GM10266 (cell line): ENCODE measurements at regions not wholly inside any gene's neighbourhood (a gene's known extent, or its start where the extent isn't known, plus 50 kb on each side); places are given as distances from the start of the nearest gene placed in this dataset.

Experiments used
- DNase-seq: peaks from one replicate; pipeline ENCODE4 v3.0.0; 2012; ENCODE audit errors: extremely low spot score
- TF ChIP-seq, protein P1 (sequence below): IDR thresholded peaks from 2 replicates; pipeline ENCODE4 v1.5.1; 2012; ENCODE audit warnings: mild to moderate bottlenecking, low read depth; ENCODE audit not compliant: control insufficient read depth, insufficient read depth; ENCODE audit errors: missing control alignments

DNA sequence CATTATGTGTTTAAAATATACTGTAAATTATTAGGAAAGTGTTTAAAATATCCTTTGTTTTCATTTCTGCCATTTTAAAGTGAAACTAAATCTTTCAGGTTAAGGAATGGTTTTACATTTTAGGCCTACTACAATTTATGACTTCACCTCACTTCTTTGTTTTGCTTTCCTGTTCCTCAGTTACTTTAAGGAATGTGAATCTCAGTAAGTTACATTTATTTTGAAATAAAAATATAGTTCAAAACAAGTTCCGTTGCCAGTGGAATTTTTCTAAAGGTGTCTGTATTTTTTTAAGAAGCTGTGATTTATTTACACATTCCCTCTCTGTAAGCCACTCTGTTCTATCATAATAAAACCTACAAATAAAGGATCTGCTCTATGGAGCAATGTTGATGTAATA is 630.9 kb upstream of the AGTR1 start:
- DNase-seq: no peak

DNA sequence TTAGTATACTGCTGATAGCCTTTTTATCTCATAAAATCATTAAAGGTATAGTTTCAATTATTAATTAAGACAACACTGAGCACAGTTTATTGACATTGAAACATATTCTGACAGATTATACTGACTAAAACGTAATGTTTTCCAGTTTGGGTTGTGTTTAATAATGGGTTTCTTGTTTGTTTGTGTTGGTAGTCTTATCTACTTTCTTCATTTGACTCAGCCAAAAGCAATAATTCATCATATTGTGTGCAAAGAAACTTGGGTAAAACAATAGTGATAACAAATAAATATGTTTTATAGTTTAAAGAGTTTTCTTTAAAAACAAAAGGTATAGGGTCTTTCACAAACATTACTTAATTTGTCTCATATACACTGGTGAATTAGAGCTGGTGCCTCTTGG is 629.2 kb upstream of the AGTR1 start:
- TF ChIP-seq, protein P1, sequence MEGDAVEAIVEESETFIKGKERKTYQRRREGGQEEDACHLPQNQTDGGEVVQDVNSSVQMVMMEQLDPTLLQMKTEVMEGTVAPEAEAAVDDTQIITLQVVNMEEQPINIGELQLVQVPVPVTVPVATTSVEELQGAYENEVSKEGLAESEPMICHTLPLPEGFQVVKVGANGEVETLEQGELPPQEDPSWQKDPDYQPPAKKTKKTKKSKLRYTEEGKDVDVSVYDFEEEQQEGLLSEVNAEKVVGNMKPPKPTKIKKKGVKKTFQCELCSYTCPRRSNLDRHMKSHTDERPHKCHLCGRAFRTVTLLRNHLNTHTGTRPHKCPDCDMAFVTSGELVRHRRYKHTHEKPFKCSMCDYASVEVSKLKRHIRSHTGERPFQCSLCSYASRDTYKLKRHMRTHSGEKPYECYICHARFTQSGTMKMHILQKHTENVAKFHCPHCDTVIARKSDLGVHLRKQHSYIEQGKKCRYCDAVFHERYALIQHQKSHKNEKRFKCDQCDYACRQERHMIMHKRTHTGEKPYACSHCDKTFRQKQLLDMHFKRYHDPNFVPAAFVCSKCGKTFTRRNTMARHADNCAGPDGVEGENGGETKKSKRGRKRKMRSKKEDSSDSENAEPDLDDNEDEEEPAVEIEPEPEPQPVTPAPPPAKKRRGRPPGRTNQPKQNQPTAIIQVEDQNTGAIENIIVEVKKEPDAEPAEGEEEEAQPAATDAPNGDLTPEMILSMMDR: no peak
- DNase-seq: no peak

More for the DNA sequence above, 630.9 kb upstream of the AGTR1 start:
- TF ChIP-seq, protein P1: no peak

DNA sequence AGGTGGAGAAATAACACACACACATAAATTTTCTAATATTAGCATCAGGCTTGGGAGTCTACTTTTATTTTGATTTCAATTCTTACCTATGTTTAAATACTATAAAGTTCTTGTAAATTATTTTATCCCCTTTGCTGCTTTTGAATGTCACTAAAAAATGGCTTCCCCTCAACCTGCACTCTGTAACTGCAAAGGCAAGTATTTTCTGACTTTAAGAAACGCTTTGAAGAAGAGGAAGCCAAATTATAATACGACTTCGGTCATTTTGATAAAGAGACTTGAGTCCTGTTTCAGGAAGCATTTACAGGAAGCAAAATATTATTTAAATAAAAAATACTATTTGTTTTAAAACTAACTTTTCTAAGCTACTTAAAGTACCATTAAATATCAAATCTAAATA is 627.7 kb upstream of the AGTR1 start:
- DNase-seq: no peak
- TF ChIP-seq, protein P1: no peak

DNA sequence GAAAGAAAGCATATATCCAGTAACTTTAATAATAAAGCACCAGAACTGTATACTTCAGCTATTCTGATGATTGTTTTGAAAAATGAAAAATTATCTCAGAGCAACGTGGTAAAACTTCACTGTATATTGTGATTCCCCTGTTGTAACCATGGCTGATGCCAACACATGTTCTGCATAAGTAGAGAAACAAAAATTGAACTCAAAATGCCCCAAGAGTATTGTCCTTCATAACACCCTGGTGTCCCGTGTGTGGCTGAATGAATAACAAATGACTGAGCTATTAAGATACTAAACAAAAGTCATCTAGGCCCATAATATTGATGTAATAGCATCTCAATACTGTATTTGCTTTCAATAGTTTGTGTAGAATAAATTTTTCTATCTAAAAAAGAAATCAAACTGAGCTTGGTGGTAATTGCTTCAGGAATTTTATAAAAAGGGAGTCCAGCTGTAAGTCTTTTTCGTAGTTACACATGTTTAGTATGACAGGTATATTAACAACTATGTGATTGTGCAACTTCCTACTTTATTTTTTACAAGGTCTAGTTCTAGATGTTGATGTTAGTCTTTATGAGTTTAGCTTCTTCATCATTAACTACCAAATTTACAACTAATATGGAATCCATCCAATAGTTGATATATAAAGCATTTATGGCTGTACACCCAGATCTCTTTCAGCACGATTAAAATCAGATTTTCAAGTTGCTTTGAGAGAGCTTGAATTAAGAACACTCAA is 623.8 kb upstream of the AGTR1 start:
- DNase-seq: no peak
- TF ChIP-seq, protein P1: no peak

DNA sequence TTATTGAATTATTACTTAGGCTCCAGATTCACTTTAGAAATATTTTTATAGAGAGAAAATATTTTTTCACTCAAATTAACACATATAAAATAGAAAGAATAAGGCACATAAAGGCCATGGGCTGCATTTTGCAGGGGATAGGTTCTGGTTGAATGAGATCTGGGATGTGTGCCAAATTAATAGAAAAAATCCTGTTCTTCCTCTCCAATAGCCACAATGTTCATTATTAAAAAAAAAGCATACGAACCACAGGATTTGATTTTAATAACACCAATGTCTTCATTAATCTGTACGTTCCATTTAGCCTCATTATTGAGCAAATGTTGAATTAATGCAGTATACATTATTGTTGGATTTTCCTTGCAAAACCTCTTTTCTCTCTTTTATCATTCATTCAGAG is 622.8 kb upstream of the AGTR1 start:
- no peak for DNase-seq
- TF ChIP-seq, protein P1: no peak

DNA sequence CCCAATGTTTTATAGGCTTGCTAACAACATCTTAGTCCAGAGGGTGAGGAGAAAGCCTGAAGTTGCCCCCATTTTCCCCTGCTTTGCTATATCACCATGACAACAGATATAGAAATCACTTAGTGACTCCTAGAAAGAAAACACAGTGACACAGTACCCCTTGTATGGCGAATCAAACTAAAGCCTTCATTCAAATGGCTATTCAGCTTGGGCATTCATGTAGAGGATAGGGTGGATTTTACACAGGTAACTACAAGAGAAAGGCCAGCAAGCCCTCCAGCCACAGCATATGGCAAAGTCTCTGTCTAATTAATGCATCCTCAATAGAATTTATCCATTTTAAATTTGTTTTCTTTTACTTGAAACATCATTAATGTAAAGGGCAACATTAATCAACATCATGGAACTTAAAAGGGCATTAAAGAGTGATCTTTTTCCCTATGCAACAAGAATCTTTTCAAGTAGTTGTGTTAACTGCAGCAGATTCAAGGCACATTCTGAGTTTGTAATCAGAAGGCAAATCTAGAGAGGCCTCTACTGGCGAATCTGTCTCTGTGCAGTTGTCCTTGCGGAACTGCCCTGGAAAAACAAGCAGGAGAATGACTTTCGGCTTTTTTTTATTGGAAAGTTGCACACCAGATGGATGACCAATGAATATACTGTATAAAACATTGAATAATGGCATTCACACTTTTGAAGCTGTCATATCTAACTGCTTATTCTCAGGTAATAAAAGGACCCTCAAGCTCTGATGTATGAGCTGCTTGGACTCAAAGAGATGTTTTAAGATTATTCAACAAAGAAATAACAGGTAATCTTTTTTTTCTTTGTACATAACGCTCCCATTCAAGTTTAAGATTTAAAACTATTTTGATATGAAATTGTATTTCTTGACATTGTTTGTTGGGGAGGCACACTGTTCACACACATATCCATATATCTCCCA is 621.7 kb upstream of the AGTR1 start:
- DNase-seq: no peak
- TF ChIP-seq, protein P1: peak; percentile 42
